GM19467 (cell line): ENCODE measurements at regions not wholly inside any gene's neighbourhood (a gene's known extent, or its start where the extent isn't known, plus 50 kb on each side); places are given as distances from the start of the nearest gene placed in this dataset.

Experiments
- ATAC-seq: cut with Tn5 transposase; IDR thresholded peaks from one replicate; pipeline ENCODE4 v1.9.1; 2021; ENCODE audit warnings: mild to moderate bottlenecking, moderate library complexity; ENCODE audit not compliant: unreplicated experiment

- no peak for ATAC-seq
Measured at GRCh38 chr1:201741763-201742342, 87.1 kb upstream of the IPO9 start.

GRCh38 chr1:201742476-201742875, 86.5 kb upstream of the IPO9 start:
- no peak for ATAC-seq

- ATAC-seq, result no peak
Measured at GRCh38 chr1:201742955-201743805, 85.8 kb upstream of the IPO9 start.

- ATAC-seq, result no peak
Measured at GRCh38 chr1:201745023-201745422, 83.9 kb upstream of the IPO9 start.

GRCh38 chr1:201746156-201746555, 82.8 kb upstream of the IPO9 start:
- no peak for ATAC-seq

GRCh38 chr1:201747261-201747660, 81.7 kb upstream of the IPO9 start:
- no peak for ATAC-seq

- ATAC-seq, result no peak
Measured at GRCh38 chr1:201748335-201748734, 80.6 kb upstream of the IPO9 start.

GRCh38 chr1:201749059-201749690, 79.8 kb upstream of the IPO9 start:
- ATAC-seq, result no peak

GRCh38 chr1:201750120-201750519, 78.8 kb upstream of the IPO9 start:
- no peak for ATAC-seq

GRCh38 chr1:201750934-201751333, 78.0 kb upstream of the IPO9 start:
- ATAC-seq, result no peak

- no peak for ATAC-seq
Measured at GRCh38 chr1:201751872-201752271, 77.1 kb upstream of the IPO9 start.

- no peak for ATAC-seq
Measured at GRCh38 chr1:201752333-201752732, 76.6 kb upstream of the IPO9 start.

GRCh38 chr1:201753492-201753891, 75.5 kb upstream of the IPO9 start:
- no peak for ATAC-seq

- no peak for ATAC-seq
Measured at GRCh38 chr1:201754353-201754752, 74.6 kb upstream of the IPO9 start.

- no peak for ATAC-seq
Measured at GRCh38 chr1:201755200-201755599, 73.8 kb upstream of the IPO9 start.

- ATAC-seq, result no peak
Measured at GRCh38 chr1:201756406-201756805, 72.6 kb upstream of the IPO9 start.

GRCh38 chr1:201758499-201759050, 70.4 kb upstream of the IPO9 start:
- no peak for ATAC-seq

- ATAC-seq, result no peak
Measured at GRCh38 chr1:201759194-201759815, 69.7 kb upstream of the IPO9 start.

- no peak for ATAC-seq
Measured at GRCh38 chr1:201760516-201760915, 68.4 kb upstream of the IPO9 start.

GRCh38 chr1:201761178-201761577, 67.8 kb upstream of the IPO9 start:
- ATAC-seq, result no peak

GRCh38 chr1:201761871-201762270, 67.1 kb upstream of the IPO9 start:
- ATAC-seq, result no peak
